HG03196 (cell line): ENCODE measurements at regions not wholly inside any gene's neighbourhood (a gene's known extent, or its start where the extent isn't known, plus 50 kb on each side); places are given as distances from the start of the nearest gene placed in this dataset.

Experiments
- ATAC-seq: cut with Tn5 transposase; IDR thresholded peaks from one replicate; pipeline ENCODE4 v1.9.1; 2021; ENCODE audit not compliant: unreplicated experiment

DNA sequence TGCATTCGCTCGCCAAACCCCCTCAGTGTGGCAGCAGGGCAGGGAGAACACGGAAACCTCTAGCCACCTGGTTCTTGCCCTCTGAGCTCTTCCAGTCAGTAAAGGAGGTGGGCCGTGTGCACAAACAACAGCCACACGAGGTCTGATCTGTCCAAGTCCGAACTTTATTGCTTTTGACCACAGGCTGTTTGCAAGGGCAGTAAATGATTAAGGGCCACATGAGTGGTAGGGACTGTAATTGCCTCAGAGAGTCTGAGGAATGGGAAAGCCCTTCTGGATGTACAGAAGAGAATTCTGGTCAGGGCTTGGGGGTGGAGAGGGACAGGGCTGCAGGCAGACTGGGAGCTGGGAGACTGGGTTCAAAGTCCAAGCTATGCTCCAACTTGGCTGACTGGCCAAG lies 75.7 kb upstream of the LHX1 start:
- ATAC-seq: no peak

DNA sequence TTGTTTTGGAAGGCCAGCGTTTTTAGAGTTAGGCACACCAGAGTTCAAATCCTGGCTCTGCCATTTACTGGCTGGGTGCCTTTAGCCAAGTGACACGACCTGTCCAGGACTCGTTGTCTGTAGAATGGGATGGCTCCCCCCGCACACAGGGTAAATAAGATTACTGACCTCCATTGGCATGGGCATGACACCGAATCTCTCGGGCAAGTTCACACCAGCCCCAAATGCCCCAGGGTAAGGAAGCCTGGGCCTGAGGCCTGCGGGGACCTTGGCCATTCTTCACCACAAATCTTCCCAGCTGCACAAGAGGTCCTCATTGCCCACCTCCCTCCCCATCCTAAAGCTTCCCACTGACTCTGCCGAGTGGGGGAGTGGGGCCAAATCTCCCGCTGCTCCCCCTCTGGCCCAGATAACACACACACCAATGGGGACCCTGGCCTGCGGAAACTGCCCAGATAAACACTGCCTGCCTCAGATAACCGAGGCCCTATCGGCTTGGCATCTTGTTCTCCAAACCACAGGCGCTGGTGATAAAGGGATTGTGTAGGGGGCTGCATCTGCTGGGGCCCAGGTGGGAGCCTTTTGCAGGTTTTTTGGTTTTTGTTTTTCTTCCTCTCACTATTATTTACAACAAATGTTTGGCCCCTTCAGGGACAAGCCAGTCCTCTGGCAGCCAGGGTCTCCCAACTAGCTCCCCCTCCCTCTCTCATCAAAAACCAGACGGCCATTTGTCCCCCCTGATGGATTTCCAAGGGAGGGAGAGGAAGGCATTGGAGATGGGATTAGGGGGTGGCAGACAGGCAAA lies 75.0 kb upstream of the LHX1 start:
- no peak for ATAC-seq

- ATAC-seq: no peak
These were observed 74.1 kb upstream of the LHX1 start for GRCh38 chr17:36863131-36863530.

DNA sequence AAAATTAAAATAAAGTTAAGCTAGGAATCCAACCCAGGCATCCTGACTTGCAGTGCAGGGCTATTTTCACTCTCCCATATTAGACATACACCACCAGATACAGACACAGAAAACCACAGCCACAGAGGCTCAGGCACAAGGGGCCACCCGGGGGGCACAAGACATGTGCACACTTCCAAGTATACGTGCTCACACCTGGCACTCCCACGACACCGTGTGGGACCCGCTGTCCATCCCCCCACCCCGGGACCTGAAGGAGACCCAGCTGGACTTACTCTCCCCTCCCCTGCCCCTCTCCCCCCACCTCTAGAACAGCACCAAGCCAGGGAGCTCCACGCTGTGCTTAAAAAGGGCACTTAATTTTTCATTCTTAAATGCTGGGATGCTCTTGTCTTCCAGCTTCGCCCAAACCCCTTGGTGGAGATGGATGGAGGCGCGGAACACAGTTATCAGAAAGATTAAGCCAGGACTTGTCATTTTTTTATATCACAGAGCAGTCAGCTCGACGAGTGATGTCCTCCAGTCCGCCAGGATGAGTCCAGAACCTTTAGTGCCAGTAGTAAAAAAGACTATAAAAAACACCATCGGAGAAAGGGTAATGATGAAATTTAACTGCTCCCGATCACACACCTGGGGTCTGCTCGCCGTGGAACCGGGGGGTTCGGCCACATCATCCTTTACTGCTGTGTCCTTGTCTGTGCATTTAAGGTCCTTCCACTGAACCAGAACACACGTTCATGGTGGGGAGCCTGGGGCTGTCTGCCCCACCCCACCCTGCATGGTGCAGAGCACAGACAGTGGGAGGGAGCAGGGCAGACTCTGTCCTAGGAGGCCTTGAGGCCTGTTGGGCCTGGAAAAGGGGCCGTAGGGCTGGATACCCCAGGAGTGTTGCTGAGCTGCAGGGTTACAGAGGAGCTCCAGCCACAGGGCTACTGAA lies 73.3 kb upstream of the LHX1 start:
- no peak for ATAC-seq

DNA sequence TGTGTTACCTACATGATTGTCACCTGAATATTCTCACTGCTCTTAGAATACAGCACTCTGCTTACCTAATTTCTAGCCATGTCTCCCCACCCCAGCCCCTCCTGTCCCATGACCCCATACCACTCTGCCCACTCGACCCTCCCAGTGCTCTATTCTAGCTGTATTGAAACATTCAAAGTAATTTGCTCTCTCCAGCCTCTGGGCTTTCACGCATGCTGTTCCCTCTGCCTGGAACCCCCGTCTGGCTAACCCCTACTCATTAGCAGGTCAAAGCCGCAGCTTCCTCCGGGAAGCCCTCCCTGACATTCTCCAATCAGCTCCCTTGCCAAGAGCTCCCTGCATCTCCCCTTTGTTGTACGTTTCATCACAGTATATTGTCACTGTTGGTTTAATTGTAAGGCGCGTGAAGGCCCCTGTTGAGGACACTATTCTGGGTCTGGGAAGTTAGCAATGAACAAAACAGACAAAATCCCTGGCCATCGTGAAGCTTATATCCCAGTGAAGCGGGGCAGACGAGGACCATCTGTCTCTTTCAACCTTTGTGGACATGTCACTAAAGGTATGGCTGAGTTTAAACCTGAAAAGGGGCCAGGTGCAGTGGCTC lies 72.3 kb upstream of the LHX1 start:
- no peak for ATAC-seq

DNA sequence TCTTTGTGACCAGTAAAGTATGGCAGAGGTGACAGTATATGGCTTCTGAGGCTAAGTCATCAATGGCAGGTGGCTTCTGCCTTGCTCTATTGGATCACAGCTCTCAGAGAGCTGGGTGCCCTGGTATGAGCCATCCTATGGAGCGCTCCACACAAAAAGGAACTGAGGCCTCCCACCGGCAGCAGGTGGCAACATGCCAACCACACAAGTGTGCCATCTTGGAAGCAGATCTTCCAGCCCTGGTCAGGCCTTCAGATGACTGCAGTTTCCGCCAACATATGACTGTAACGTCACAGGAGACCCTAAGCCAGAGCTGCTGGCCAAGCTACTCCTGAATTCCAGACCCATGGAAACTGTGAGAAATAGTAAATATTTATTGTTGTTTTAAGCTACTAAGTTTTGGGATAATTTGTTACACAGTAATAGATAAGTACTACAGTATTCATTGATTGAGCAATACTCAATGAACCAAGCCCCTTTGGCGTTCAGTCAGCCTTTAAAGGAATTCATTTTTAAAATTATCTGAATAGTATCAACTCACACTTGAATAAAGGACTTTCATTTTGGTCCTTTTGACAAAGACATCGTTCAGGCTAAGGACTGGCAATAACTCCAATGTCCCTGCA lies 69.4 kb upstream of the LHX1 start:
- no peak for ATAC-seq

GRCh38 chr17:36868777-36869176 lies 68.5 kb upstream of the LHX1 start:
- no peak for ATAC-seq

DNA sequence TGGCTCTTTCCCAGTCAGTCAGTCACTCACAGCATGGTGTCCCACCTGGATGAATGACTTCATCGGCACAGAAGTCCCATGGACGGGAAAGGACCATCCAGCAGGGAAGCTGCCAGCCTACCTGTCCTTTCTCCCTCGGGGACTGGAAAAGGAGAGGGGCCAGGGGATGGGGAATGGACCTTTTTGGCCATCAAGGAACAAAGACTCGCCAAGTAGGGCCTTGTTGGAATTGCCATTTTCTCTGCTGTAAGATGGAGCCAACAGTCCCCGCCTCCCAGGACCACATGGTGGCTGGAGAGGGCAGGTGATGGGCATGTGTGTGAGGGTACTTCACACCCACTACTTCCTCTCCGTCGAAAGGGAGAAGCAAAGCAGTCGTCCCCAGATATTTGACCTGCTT lies 67.8 kb upstream of the LHX1 start:
- ATAC-seq: no peak

- ATAC-seq: no peak
These were observed 67.2 kb upstream of the LHX1 start for GRCh38 chr17:36869856-36870719.

DNA sequence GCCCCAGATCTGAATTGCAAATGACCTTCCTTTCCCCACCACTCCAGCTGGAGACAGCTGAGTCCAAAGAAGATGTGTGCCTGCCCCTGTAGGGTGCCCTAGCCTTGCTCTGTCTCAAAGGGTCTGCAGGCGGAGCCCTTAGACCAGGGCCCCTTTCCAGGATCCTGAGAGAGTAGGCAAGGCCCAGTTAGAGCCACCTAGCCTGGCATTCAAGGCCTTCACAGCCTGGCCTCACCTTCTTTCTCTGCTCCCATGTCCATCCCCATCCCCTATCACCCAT lies 66.6 kb upstream of the LHX1 start:
- no peak for ATAC-seq

DNA sequence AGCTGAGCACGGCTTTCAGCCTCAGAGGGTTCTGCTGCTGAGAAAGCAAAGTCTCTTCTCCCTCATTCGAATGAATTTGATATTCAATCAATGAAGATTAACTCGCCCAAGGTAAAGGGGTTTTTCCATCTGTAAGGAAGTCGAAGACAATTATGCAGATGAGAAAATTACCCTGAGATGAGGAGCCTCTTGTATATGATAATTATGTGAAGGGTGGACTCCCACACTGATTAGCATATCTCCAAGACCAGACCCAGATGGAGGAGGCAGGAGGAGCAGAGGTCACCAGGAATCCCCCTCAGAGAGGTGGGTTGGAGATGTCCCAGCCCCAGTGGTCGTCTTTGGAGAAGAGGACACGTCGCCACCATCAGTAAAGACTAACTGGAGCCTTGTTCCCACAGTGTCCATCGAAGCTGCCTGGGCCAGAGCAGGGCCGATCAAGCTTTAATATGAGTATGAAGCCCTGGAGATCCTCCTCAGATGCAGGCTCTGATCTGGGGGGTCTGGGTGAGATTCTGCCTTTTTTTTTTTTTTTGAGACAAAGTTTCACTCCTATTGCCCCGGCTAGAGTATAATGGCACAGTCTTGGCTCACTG lies 61.5 kb upstream of the LHX1 start:
- no peak for ATAC-seq

- no peak for ATAC-seq
These were observed 60.3 kb upstream of the LHX1 start for GRCh38 chr17:36876966-36877365.

- ATAC-seq: no peak
These were observed 59.5 kb upstream of the LHX1 start for GRCh38 chr17:36877771-36878170.

DNA sequence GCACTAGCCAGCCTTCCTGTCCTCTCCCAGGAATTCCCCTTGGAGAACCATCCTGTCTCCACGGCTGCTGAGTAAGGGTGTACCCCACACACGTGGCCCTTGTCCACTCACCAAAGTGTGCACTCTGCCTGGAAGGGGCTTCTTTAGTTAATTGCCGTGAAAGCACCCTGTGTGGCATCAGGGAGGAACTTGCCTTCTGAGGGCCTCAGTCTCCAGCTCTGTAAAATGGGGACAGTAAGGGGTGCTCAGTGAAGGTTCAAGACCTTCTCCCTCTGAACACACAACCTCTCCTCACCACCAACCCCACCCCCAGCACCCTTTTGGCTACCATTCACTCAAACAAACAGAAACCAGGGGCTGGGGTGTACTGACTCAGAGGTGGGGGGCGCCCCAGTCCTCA lies 59.1 kb upstream of the LHX1 start:
- ATAC-seq: no peak

- no peak for ATAC-seq
These were observed 58.2 kb upstream of the LHX1 start for GRCh38 chr17:36879027-36879426.

DNA sequence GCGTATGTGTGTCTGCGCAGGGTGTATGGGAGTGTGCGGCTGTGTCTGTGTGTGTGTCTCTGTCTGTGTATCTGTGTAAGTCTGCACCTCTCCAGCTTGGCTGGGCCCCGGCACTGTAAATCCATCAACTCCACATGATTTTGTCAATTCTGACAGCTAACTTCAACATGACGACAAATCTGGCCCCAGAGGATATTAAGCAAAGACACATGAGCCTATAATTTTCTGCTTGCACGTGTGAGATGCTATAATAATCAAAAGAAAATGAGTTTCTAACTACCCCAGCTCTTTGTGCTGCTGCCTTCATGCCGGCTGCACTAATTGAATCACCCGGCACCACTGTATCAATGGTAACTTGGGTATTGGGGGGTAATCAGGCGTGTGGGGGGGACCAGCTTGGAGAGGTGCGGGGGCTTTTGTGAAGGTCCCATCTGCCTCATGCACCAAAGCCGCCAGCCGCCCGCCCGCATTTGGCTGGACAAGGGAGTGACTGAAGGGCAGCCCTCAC lies 57.6 kb upstream of the LHX1 start:
- no peak for ATAC-seq

DNA sequence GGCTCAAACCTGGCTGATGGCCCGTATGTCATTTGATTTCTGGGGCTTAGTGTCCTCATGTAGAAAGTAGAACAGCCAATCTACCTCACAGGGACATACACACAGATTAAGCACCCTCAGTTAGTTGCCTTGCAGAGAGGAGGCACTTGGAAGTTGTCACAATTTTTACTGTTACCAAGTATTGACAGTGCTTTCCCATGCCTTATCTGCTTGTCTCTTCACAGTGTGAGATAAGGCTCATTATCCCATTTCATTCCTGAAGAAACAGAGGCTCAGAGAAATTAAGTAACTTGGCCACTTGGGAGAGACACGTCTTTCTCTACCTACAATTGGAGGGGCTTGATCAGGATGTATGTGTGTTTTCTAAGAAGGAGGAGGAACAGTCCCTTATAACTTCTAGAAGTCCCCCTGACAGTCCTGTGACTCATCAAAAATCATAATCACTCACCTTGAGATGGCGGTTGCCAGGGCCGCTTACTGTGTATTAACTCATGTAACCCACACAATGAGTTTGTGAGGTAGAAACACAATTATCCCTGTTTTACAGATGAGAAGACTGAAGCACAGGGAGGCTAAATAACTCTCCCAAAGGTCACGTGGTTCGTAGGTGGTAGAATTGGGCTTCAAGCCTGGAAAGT lies 56.9 kb upstream of the LHX1 start:
- ATAC-seq: no peak

- ATAC-seq: no peak
These were observed 56.0 kb upstream of the LHX1 start for GRCh38 chr17:36881323-36881722.

- ATAC-seq: no peak
These were observed 52.7 kb upstream of the LHX1 start for GRCh38 chr17:36884495-36885152.
